Cardiac fibroblast (primary cell): ENCODE measurements at regions not wholly inside any gene's neighbourhood (a gene's known extent, or its start where the extent isn't known, plus 50 kb on each side); places are given as distances from the start of the nearest gene placed in this dataset.

Experiments used
- DNase-seq, 2 donors: peaks; one replicate each; pipeline versions ENCODE4 v3.0.0 to v3.0.0-alpha.2; 2010; ENCODE audit warnings: low read depth in 2 of 2
- H3K4me3 ChIP-seq, 2 donors: replicated peaks in 1 of 2; 1 replicate in 1 of 2; 2 replicates in 1 of 2; pipeline ENCODE4 v1.5.1; 2011; ENCODE audit warnings: low read depth in 2 of 2, low read length in 2 of 2, mild to moderate bottlenecking in 2 of 2, moderate library complexity in 1 of 2
- TF ChIP-seq, protein P1 (sequence below): IDR thresholded peaks from one replicate; pipeline ENCODE4 v1.5.1; 2011; ENCODE audit warnings: low read depth, mild to moderate bottlenecking, low read length, inconsistent platforms

DNA sequence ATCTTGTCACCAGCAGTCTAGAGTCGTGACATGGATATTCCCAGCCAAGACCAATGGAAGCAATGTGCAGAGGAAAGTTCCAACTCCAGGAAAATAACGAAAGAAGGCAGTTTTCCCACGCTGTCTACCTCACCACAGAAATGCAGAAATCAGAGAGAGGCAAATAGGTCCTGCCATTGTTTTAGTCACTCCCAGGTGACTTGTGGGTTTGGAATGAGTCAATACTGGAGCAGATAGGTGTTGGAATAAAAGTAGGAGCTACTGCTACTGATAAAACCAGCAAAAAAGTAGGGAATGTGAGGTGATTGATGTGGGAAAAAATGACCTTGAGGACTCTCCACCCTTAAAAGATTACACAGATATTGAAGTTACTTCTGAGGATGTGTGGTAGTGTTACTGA is 72.8 kb upstream of the RAI2 start:
- H3K4me3 ChIP-seq: no peak overlapping the region
- TF ChIP-seq, protein P1, sequence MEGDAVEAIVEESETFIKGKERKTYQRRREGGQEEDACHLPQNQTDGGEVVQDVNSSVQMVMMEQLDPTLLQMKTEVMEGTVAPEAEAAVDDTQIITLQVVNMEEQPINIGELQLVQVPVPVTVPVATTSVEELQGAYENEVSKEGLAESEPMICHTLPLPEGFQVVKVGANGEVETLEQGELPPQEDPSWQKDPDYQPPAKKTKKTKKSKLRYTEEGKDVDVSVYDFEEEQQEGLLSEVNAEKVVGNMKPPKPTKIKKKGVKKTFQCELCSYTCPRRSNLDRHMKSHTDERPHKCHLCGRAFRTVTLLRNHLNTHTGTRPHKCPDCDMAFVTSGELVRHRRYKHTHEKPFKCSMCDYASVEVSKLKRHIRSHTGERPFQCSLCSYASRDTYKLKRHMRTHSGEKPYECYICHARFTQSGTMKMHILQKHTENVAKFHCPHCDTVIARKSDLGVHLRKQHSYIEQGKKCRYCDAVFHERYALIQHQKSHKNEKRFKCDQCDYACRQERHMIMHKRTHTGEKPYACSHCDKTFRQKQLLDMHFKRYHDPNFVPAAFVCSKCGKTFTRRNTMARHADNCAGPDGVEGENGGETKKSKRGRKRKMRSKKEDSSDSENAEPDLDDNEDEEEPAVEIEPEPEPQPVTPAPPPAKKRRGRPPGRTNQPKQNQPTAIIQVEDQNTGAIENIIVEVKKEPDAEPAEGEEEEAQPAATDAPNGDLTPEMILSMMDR: no peak
- DNase-seq: no peak

DNA sequence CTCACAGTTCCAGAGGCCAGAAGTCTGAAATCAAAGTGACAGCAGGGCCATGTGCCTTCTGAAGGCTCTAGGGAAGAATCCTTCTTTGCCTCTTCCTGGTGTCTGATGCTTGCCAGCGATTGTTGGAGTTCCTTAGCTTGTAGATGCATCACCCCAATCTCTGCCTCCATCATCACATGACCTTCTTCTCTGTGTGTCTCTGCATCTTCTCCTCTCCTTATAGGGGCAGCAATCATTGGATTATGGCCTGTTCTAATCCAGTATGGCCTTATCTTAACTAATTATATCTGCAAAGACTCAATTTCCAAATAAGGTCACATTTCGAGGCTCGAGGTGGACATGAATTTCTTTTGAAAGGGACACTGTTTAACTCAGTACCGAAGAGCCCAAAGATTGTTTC is 71.7 kb upstream of the RAI2 start:
- TF ChIP-seq, protein P1: no peak
- no peak for DNase-seq
- H3K4me3 ChIP-seq: no peak overlapping the region

DNA sequence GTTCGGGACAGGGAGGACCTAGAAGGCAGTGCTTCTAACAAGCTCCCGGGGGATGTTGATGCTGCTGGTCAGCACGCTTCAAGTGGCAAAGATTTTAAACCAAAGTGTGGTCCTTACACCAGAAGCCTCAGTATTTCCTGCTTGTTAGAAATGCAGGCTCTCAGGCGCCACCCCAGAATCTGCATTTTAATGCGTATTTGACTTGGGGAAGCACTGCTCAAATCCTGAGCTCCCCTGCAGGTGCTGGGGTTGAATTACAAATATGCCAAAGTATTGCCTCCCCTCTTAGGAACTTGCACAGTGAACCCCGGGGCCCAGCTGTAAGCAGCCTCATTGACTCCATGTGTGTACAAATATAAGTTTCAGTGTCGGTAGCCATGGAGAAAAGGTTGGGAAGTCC is 70.8 kb upstream of the RAI2 start:
- no peak overlapping the region for H3K4me3 ChIP-seq
- TF ChIP-seq, protein P1: no peak
- DNase-seq: no peak

DNA sequence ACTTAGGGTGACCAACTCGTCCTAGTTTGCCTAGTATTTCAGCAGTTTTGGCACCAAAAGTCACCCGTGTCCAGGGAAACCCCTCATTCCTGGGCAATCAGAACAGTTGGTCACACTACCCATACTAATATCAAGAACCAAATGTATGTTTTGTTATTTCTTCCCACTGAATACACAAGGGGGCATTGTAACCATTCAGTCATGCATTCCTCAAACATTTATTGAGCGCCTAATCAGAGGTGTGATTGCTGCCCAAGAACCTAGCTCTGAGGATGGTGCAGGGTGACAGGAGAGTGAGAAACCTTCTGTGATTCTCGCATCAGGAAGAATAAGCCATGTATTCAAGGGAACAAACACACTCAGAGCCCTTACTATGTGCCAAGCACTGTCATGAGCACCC is 69.8 kb upstream of the RAI2 start:
- no peak for DNase-seq
- no peak overlapping the region for H3K4me3 ChIP-seq
- TF ChIP-seq, protein P1: no peak

DNA sequence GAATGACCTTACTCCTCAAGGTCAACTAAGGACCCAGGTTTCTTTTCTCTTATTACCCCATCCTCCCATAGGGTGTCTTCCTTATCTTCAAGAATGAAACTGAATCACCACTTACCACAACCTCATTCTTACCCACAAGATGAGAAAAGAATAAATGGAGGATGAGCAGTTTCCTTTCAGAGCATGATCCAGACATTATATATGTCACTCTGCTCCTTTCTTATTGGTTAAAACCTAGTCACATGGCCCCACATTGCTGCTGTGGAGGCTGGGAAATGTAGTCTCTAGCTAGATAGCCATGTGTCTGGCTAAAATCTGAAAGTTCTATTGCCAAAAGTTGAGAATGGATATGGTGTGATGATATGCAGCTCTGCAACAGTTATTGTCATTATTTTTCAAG is 62.4 kb upstream of the RAI2 start:
- DNase-seq: no peak

DNA sequence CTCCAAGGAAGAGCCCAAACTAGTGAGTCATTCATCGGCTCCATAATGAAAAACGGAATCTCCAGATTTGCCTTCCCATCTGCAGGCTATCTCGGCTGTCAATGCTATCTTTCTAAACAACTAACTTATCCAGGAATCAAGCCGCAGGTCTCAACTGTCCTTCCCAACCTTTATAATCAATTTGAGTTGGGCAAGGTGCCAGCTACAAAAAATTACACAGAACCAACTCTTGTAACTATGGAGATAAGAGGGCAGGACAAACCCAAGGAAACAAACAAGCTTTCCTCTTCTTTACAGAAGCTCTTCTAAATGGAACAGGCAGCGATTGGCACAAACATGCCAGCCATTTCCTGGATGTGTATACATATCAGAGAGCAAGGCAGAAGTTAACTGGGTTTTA is 61.2 kb upstream of the RAI2 start:
- H3K4me3 ChIP-seq: no peak overlapping the region
- no peak for DNase-seq
- TF ChIP-seq, protein P1: no peak

More for the DNA sequence above, 62.4 kb upstream of the RAI2 start:
- TF ChIP-seq, protein P1: no peak
- no peak overlapping the region for H3K4me3 ChIP-seq

DNA sequence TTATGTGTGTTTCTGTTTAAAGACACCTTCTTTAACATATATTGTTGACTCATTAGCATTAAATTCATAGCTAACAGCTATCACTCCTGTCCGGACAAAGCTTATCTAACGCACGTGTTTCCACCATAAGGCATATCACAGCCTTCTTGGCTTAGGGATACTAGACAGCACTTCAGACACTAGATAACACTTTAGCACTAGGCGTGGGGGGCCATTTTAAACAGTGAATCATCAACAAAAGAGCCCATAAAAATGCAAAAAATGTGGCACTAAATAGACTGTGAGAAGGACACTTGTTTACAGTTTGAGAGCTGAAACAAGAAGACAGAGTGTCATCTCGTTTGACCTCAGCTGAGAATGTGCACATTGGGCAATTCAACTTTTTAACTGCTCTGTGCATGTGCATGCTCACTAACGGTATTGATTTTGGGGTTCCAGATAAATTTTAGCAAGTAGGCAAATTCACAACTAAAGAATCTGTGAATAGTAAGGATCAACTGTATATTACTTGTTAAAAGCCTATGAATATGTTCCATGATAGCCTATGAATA is 58.9 kb upstream of the RAI2 start:
- DNase-seq: no peak
- TF ChIP-seq, protein P1: no peak
- H3K4me3 ChIP-seq: no peak overlapping the region
